Suprapubic skin (tissue), 4 donors: ENCODE measurements at regions not wholly inside any gene's neighbourhood (a gene's known extent, or its start where the extent isn't known, plus 50 kb on each side); places are given as distances from the start of the nearest gene placed in this dataset.
A peak's percentile ranks its signal among the peaks of the same experiment; 100 is the strongest.

Experiments
- DNase-seq, 2 donors: peaks; one replicate each; pipeline ENCODE4 v3.0.0-alpha.2; 2019; ENCODE audit warnings: low spot score in 2 of 2
- H3K27ac ChIP-seq: fragments of 200-600 bp; sonication (generic); one replicate; pipeline ENCODE4 v1.5.1; 2019
- H3K27me3 ChIP-seq: fragments of 200-600 bp; sonication (generic); one replicate; pipeline ENCODE4 v1.5.1; 2019
- H3K36me3 ChIP-seq: fragments of 200-600 bp; sonication (generic); one replicate; pipeline ENCODE4 v1.5.1; 2019
- H3K4me1 ChIP-seq: fragments of 200-600 bp; sonication (generic); one replicate; pipeline ENCODE4 v1.5.1; 2019
- H3K4me3 ChIP-seq: fragments of 200-600 bp; sonication (generic); one replicate; pipeline ENCODE4 v1.5.1; 2019; ENCODE audit warnings: mild to moderate bottlenecking
- H3K9me3 ChIP-seq: fragments of 200-600 bp; sonication (generic); one replicate; pipeline ENCODE4 v1.5.1; 2019
- EP300 ChIP-seq: sonication (generic); formaldehyde crosslinking; IDR thresholded peaks from one replicate; pipeline ENCODE4 v1.6.1; 2017; ENCODE audit warnings: antibody characterized with exemption
- POLR2A ChIP-seq, 2 donors: fragments of 450-650 bp; IDR thresholded peaks; one replicate each; pipeline ENCODE4 v1.6.1; 2017; ENCODE audit warnings: antibody characterized with exemption in 2 of 2, mild to moderate bottlenecking in 2 of 2, moderate library complexity in 2 of 2
- POLR2AphosphoS5 ChIP-seq, 3 donors: sonication (generic); formaldehyde crosslinking; IDR thresholded peaks; one replicate each; pipeline ENCODE4 v1.6.1; 2017; ENCODE audit warnings: antibody characterized with exemption in 3 of 3
- WGBS: methylation state at CpG from one replicate; pipeline ENCODE4 v1.1.5; 2018; 5-methylcytosine and 5-hydroxymethylcytosine counted together
- TF ChIP-seq, protein P1 (sequence below), 2 donors: fragments of 200-600 bp in 1 of 2; fragments of 450-650 bp in 1 of 2; sonication (generic) in 1 of 2; IDR thresholded peaks; one replicate each; pipeline ENCODE4 v1.5.1; 2016 to 2019; ENCODE audit warnings: antibody characterized with exemption in 2 of 2, mild to moderate bottlenecking in 1 of 2, moderate library complexity in 1 of 2

- Histone ChIP-seq H3K9me3 (peaks cover 1% of the 10 kb centered on the region), H3K27ac (peak overlapping the region; percentile 61), H3K4me3 (no peak overlapping the region), H3K4me1 (peaks cover 33% of the 10 kb centered on the region), H3K36me3 (no peaks in the 10 kb centered on the region), H3K27me3 (no peaks in the 10 kb centered on the region)
- TF ChIP-seq EP300, result no peak
- no peak for TF ChIP-seq POLR2A (IDR thresholded peaks at IDR 0.05)
- TF ChIP-seq, protein P1, sequence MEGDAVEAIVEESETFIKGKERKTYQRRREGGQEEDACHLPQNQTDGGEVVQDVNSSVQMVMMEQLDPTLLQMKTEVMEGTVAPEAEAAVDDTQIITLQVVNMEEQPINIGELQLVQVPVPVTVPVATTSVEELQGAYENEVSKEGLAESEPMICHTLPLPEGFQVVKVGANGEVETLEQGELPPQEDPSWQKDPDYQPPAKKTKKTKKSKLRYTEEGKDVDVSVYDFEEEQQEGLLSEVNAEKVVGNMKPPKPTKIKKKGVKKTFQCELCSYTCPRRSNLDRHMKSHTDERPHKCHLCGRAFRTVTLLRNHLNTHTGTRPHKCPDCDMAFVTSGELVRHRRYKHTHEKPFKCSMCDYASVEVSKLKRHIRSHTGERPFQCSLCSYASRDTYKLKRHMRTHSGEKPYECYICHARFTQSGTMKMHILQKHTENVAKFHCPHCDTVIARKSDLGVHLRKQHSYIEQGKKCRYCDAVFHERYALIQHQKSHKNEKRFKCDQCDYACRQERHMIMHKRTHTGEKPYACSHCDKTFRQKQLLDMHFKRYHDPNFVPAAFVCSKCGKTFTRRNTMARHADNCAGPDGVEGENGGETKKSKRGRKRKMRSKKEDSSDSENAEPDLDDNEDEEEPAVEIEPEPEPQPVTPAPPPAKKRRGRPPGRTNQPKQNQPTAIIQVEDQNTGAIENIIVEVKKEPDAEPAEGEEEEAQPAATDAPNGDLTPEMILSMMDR (IDR thresholded peaks at IDR 0.05), result no peak
- no peak for TF ChIP-seq POLR2AphosphoS5 (IDR thresholded peaks at IDR 0.05)
- no peak for DNase-seq
- 45% methylated on average over 3 of the region's 3 CpGs for WGBS
Observed at GRCh38 chr2:234334151-234334550, 162.7 kb downstream of the ARL4C start.

DNA sequence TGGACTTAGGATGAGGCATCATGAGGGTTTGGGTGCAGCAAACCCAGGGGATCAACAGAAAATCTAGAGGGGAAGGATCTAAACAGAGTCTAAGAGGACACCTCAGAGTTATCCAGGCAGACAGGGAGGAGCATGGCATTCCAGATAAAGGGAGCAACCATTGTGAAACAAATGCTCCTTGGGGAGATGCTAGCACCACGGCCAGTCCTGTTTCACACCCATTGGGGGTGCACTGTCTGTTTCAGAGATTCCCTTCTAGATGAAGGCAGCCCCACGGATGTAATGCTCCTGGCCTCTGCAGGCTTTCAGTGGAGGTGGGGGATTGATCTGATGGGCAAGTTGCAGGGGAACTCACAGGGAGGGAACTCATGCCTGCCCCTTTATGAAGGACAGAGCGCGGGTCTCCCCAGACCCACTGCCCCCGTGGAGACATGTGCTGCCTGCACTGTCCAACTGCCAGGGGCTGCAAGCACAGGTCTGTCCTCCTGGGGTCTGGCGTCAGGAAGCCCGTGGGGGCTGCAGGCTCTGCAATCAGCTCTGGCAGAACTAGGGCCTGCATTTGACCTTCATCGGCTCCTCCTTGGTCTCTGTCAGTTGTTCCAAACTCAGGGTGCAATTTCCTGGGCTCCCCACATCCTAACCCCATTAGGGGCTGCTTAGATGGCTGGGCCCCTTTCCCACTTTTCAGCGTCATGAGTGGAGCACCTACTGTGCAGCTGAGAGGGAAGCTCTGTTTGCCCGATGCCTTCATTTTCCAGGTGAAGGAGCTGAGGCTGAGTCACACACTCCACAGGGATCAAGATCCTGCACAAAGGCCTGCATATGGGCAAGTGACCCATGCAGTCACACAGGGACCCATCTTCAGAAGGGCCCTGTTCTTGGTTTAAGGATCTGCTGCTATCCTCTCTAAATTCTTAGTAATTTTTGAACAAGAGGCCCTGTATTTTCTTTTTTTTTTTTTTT is 163.4 kb downstream of the ARL4C start:
- 95% methylated on average over 7 of the region's 10 CpGs for WGBS
- H3K27ac ChIP-seq, result no peak overlapping the region
- H3K4me3 ChIP-seq, result no peak overlapping the region
- TF ChIP-seq, protein P1 (IDR thresholded peaks at IDR 0.05), result no peak
- TF ChIP-seq EP300 (no peak), POLR2AphosphoS5 (IDR thresholded peaks at IDR 0.05) (no peak), POLR2A (IDR thresholded peaks at IDR 0.05) (no peak)
- peaks cover 33% of the 10 kb centered on the region for H3K4me1 ChIP-seq
- H3K36me3 ChIP-seq, result no peaks in the 10 kb centered on the region
- H3K27me3 ChIP-seq, result no peaks in the 10 kb centered on the region
- DNase-seq, result no peak
- no peaks in the 10 kb centered on the region for H3K9me3 ChIP-seq

DNA sequence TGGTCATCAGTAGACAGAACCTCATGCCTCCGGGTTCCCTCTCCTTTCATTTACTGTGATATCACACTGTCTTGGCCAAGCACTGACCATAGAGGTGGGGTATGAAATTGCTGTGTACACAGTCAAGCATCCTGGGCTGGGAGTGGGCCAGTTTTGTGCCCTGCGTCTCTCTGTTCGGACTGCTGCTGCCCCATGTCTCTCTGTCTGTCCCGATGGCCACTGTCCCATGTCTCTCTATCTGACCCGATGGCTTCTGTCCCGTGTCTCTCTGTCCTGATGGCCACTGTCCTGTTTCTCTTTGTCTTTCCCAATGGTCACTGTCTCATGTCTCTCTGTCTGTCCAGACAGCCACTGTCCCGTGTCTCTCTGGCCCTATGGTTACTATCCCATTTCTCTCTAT is 164.9 kb downstream of the ARL4C start:
- WGBS, result 96% methylated on average over 7 of the region's 7 CpGs
- DNase-seq, result no peak
- Histone ChIP-seq H3K9me3 (no peaks in the 10 kb centered on the region), H3K4me1 (peaks cover 30% of the 10 kb centered on the region), H3K27ac (no peak overlapping the region), H3K4me3 (no peak overlapping the region), H3K36me3 (no peaks in the 10 kb centered on the region), H3K27me3 (no peaks in the 10 kb centered on the region)
- TF ChIP-seq POLR2A (IDR thresholded peaks at IDR 0.05) (no peak), EP300 (no peak), POLR2AphosphoS5 (IDR thresholded peaks at IDR 0.05) (no peak)
- TF ChIP-seq, protein P1 (IDR thresholded peaks at IDR 0.05), result no peak

- Histone ChIP-seq H3K27ac (no peak overlapping the region), H3K9me3 (no peaks in the 10 kb centered on the region), H3K4me3 (no peak overlapping the region), H3K36me3 (no peaks in the 10 kb centered on the region), H3K4me1 (peaks cover 26% of the 10 kb centered on the region), H3K27me3 (no peaks in the 10 kb centered on the region)
- no peak for DNase-seq
- 92% methylated on average over 5 of the region's 5 CpGs for WGBS
- TF ChIP-seq POLR2A (IDR thresholded peaks at IDR 0.05) (no peak), EP300 (no peak), POLR2AphosphoS5 (IDR thresholded peaks at IDR 0.05) (no peak)
- TF ChIP-seq, protein P1 (IDR thresholded peaks at IDR 0.05), result no peak
Observed at GRCh38 chr2:234331566-234331965, 165.3 kb downstream of the ARL4C start.

DNA sequence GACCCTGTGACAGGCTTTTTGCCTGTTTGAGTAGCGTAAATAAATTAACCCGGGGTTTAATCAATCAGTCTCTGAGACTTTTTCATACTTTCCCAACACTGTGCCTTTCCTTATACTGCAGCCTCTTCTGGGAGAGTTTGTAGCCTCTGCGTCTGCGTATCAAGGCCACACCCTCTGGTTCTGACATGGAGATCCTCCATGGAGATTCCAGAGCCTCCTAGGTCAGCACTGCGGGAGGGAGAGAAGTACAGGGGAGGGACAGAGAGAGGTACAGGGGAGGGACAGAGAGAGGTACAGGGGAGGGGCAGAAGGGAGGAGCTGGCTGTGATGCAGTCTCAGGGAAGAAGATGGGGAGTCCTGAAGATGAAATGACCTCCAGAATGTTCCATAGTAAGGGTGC is 166.0 kb downstream of the ARL4C start:
- Histone ChIP-seq H3K4me3 (no peak overlapping the region), H3K27me3 (no peaks in the 10 kb centered on the region), H3K27ac (no peak overlapping the region), H3K36me3 (no peaks in the 10 kb centered on the region), H3K4me1 (peaks cover 19% of the 10 kb centered on the region), H3K9me3 (no peaks in the 10 kb centered on the region)
- no peak for TF ChIP-seq POLR2A (IDR thresholded peaks at IDR 0.05)
- TF ChIP-seq EP300, result no peak
- TF ChIP-seq, protein P1 (IDR thresholded peaks at IDR 0.05), result no peak
- TF ChIP-seq POLR2AphosphoS5 (IDR thresholded peaks at IDR 0.05), result no peak
- no peak for DNase-seq
- WGBS, result 84% methylated on average over 5 of the region's 5 CpGs
